IPS-NIHi7 (cell line): ENCODE measurements at regions not wholly inside any gene's neighbourhood (a gene's known extent, or its start where the extent isn't known, plus 50 kb on each side); places are given as distances from the start of the nearest gene placed in this dataset.
A peak's percentile ranks its signal among the peaks of the same experiment; 100 is the strongest.

Experiments used
- DNase-seq: peaks from one replicate; pipeline ENCODE4 v3.0.0; 2012; ENCODE audit warnings: mixed read lengths; ENCODE audit errors: extremely low spot score

DNA sequence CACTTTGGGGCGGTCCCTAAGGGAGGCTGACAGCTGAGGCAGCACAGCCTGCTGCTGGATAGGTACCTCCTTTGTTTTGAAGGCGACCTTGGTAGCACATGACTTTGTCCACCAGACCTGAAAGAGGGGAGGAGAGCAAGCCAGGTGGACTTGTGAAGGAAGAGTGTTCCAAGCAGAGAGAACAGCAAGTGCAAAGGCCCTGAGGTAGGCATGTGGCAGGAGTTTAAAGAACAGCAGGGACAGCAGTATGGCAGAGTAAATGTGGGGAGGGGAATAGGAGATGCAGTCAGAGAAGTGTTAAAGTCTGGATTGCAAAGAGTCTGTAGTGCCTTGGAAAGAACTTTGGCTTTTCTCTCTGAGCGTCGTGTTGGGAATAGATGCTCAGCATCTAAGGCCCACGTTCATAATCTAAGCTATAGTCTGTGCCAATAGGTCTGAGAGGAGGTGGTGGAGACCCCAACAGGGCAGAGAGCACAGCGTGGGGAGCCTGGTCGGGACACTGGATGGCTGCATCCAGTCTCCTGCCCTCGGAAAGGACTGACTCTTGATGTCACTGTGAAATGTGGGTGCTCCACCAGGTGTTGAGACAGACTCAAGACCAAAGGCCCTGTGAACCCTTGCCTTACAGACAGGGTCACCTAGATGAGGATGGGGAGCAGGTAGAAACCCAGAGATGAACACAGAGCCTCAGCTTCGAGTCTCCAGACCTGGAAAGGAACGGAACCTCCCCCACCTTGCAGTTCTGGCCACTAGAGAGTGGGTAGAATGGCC is 242.1 kb upstream of the PWP1 start:
- DNase-seq: no peak

DNA sequence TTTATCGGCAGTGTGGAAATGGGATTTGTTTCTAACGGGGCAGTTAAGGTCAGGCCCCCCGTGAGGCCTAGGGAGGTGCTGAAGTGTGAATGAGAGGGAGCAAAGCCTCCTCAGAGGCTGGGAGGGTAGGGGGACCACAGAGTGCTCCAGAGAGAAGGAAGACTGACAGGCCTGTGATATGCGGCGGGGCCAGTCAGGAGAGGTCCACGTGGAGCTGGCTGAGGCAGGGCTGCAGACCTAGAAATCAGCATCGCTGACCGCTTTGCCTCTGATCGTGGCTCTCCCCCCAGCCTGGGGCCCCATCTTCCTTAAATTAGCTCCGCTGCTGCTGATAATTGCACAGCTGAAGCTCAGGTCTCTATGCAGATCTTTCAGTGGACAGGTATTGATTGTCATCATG is 240.8 kb upstream of the PWP1 start:
- DNase-seq: no peak

DNA sequence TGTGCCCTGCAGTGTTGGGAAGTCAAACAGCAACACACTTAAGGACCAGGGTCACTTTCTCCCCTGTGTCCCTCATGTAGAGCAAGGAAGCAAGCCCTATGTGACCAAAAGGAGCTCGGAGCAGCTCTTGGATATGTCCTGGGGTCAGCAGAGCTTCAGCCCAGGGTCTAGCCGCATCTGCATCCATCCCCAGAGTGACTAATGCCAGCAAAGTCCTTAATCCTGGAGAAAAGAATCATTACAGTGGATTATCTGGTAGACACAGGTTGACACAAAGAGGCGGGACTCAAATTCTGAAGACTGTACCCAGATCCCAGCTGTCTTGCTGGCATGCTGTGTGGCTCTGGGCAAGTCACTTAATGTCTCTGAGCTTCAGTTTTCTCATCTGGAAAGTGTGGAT is 239.1 kb upstream of the PWP1 start:
- no peak for DNase-seq

DNA sequence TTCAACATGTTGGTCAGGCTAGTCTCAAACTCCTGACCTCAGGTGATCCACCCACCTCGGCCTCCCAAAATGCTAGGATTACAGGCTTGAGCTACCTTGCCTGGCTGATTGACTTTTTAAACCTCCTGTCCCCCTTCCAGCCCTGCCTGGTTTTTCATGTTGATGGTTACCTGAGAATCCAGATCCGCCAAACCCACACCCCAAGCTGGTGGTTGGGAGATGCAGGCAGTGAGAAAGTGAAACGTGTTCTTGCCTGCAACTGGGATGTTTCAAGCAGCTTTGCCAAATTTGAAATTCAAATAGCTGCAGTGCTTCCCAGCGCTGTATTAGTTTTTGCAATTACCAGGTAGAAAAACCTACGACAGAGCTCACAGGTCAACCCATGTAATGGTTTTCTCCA is 238.3 kb upstream of the PWP1 start:
- DNase-seq: no peak

DNA sequence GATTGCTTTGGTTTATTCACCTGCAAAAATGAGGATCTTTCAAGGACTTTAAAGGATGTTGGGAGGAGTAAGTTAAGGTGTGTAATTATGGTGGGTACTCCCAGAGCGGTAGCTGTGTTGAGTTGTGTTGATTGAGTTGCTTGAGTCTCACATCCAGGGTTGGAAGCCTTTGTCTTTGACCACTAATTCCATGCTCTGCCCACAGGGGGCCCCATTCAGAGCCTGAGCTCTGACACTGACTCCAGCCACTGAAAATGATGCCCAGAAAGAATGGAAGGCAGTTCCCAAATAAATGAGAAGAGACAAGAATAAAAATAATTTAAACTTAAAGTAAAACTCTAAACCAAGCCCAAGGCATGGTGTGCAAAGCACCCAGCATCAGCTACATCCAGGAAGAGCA is 237.4 kb upstream of the PWP1 start:
- peak; percentile 63 for DNase-seq

DNA sequence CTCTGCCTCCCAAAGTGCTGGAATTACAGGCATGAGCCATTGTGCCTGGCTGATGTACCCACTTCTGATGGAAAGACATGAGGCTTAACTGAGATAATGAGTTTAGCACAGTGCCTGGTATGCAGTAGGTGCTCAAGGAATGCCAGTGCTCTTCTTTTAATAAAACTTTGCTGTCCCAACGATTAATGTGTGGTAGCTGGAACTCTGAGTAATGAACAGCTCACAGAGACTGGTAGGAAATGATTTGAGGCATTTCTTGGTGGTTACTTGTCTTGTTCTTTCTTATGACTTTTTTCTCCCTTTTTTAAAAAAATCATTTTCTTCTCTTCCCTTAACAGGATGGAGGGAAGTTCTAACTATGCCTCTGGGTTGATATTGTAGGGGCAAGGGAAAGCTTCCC is 235.7 kb upstream of the PWP1 start:
- no peak for DNase-seq

DNA sequence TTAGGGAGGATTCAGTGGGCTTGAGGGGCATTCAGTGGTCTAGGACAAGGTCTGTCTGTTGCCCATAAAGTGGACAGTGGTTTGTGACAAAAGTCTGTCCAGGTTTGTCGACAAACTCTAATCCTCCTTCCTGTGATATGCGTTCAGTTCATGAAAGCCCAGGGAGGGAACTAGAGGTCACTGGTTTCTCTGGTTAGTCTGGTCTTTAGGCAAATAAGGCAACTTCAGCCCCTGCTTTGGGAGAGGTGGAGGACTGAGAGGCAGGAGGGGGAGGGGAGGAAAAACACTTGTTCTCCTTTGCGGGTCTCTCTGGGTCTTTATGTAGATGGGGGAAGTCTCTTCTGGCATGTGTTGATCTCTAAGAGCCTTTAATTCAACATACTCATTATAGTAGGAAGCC is 235.1 kb upstream of the PWP1 start:
- DNase-seq: peak; percentile 28

DNA sequence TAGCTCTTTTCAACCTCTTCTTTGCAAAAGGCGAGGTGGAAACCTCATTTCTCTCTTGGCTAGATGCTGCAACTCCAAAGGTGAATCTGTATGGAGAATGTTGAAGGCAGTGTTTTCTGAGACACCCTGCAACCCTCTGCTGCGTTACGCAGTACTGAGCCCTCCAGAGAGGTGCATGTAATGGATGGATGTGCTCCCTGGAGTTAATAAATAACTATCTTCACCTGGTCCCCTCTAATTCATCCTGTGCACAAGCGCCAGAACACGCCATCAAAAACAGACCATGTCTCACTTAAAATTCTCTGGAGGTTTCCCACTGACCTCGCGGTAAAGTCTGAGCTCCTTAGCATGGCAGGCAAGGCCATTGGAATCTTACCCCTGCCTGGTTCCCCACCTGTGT is 234.4 kb upstream of the PWP1 start:
- DNase-seq: no peak

DNA sequence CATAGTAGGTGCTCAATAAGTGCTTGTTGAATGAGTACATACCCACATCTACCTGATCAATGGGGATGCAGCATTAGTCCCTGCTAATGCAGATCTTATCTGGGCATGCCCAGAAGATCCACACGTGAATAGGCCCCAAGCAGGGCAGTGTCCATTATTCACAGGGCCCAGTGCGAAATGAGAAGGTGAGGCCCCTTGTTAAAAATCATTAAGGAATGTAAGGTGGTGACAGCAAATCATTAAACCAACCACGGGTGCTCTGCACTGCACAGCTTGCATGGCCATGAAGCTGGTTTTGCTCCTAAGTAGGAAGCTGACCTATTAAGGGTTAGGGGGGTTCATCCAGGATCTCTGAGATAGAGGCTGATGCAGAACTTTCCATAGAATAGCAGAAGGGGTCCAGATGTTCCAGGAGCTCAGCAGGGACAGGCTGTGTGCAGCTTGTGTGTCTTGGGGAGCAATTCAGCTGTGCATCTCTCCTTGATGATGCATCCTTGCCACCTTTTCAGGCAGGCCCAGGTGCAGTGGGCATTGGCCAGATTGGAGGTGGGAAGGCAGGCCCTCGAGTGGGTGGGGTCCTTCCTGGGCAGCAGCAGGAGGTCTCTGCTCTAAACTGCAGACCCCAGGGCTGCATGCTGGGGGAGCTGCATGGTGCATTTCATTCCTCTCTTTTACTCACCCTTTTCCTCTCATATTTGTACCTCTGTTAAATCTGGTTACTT is 231.3 kb upstream of the PWP1 start:
- DNase-seq: no peak

DNA sequence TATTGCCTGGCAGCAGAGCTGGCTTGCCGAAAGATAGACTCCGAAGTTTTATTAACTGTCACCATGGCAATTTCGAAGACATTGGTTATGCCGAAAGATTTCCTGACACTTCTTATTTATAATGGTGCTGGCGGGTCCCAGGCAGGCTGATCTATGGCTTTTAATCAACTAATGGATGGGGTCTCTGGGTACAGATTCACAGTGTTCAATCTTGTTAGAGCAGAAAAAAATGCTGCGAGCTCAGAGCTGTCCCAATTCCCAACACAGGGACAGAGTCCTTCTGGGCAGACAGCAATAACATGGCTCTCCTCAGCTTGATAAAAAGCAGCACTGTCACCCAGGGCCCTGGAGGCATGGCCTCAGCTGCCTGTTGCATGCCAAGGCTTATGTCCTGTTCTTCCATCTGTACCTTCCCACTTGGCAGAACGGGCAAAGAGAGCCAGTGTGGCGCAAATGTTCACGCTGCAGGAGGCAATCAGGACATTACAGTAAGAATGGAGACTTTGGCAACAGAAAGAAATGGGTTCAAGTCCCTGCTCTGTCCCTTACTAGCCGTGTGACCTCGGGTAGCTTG is 228.2 kb upstream of the PWP1 start:
- no peak for DNase-seq

DNA sequence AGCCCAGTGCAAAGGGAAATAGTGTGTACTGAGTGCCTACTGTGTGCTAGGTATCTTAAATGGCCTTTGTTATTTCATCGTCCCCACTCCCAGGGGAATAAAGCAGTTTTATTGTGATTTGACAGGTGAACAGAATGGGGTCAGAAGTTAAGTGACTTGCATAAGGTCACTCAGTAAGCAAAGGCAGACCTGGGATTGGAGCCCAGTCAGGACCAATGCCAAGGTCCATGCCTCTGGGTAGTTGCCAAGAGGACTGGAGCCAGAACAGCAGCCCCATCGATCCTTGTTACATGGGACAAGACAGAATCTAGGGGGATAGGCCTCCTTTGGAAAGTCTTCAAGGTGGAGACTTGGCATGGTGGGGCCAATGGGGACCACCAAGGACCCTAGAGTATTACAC is 227.4 kb upstream of the PWP1 start:
- no peak for DNase-seq

DNA sequence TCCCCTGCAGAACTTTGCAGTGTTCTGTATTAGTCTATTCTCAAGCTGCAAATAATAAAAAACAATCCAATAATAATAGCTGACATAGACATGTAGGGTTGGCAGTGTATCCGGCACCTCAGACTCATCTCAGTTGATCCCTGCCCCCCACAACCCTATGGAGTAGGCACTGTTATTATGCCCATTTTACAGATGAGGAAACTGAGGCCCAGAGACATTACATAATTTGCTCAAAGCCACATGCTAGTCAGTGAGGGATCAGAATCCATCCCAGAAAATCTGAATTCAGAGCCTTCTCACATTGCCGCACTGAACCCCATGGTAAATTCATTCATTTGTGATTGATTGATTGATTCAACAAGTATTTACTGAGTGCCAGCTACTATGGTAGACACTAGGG is 226.6 kb upstream of the PWP1 start:
- DNase-seq: no peak

DNA sequence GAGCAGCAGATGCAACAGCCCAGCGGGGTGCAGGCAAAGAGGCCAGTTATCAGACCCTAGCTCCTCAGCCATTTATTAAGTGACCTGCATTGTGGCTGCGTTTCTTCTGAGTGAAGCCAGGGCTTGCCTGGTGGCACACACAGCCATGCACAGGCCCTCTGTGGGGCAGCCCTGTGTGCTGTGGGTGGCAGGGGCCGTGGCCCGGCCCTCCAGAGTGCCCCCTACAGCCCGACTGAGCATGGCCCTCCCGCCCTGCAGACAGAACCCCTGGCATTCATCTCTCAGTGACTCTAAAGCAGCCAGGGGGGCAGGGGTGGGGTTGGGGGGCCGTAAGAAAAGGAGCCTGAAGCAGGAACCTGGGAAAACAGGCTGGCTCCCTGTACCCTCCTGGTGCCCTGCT is 226.0 kb upstream of the PWP1 start:
- DNase-seq: no peak

DNA sequence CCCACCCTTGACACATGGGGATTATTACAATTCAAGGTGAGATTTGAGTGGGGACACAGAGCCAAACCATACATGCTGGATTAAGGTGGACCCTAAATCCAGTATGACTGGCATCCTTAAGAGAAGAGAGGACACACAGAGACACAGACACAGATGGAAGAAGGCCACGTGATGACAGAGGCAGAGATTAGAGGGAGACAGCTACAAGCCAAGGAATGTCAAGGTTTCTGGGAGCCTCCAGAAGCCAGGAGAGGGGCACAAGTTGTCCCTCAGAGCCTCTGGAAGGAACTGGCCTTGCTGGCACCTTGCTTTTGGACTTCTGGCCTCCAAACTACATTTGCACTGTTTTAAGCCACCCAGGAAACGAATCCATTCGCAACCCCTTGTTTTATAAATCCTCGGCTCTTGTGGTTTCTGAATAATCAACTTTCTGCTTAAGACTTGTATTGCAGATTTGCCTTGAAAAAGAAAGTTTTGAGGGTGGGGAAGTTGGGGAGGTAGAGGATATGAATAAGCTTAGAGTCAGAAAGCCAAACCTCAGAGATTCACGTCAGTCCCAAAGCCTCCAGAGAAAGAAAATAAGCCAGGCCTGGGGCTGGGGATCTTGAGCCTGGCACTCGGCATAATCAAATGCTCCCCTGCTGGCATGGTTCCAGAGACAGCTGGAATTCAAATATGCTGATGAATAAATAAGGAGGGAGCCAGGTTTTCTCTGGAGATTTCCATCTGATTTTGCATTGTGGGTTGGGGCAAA is 224.2 kb upstream of the PWP1 start:
- no peak for DNase-seq

DNA sequence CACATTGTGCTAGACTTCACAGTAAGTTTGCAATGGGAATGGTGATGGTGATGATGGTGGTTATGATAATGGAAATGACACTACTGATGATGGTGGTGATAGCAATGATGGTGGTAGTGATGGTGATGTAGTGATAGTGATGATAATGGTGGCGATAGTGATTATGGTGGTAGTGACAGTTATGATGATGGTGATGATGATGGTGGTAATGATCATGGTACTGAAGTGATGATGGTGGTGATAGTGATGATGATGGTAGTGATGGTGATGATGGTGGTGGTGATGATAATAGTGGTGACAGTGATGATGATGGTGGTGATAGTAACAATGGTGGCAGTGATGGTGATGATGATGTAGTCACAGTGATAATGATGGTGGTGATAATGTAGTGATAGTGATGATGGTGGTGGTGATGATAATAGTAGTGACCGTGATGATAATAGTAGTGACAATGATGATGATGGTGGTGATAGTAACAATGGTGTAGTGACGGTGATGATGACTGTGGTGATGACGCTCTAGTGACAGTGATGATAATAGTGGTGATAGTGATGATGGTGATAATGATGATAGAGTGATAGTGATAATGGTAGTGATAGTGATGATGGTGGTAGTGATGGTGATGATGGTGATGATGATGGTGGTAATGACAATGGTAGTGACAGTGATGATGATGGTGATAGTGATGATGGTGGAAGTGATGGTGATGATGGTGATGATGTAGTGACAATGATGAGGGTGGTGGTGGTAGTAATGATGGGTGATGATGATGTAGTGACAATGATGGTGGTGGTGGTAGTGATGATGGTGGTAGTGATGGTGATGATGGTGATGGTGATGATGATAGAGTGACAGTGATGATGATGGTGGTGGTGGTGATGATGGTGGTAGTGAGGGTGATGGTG is 222.9 kb upstream of the PWP1 start:
- no peak for DNase-seq

DNA sequence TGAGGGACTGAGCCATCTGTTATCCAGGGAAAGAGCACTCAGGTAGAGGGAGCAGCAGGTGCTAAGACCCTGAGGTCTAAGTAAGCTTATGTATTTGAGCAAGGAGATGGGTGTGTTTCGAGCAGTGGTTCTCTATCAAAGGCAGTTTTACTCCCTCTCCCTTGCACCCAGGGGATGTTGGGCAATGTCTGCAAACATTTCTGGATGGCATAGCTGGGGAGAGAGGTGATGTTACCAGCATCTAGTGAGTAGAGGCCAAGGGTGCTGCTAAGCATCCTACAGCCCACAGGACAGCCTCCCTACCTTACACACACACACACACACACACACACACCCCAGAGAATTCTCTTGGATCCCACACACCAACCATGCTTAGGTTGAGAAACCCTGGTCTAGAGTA is 221.0 kb upstream of the PWP1 start:
- DNase-seq: no peak

DNA sequence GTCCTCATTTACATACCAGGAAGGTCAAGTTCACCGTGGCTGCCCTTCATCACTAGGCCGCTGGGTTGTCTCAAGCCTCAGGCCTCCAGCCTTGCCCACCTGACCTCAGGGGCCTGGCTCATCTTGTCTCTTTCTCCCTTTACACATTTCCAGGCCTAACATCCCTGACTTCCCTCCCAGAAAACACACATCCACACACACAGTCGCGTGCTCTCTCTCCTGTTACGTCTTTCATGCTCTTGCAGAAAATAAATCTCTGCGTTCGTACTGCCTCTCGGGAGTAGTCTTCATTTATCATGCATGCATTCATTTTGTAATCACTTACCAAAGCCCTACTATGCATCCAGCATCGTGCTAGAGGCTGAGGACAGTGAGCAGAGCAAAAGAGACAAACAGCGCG is 220.0 kb upstream of the PWP1 start:
- DNase-seq: no peak

DNA sequence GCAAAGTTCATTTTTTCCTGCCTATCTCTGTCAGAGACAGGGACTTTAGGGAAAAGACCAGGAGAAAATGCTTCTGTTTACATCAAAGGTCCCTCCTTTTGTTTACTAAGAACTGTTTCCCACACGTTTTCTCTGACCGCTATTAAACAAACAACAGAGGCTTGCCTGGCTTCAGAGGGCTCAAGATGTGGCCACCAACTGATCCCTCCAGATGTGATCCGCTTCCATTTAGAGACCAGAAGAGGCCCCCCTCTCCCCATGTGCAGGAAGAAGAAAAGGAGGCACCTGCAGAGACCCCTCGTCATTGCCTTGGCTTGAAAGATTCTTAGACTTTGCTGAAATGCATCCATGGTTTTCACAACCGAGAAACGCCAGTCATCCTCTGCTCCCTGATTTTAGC is 217.9 kb upstream of the PWP1 start:
- DNase-seq: no peak

DNA sequence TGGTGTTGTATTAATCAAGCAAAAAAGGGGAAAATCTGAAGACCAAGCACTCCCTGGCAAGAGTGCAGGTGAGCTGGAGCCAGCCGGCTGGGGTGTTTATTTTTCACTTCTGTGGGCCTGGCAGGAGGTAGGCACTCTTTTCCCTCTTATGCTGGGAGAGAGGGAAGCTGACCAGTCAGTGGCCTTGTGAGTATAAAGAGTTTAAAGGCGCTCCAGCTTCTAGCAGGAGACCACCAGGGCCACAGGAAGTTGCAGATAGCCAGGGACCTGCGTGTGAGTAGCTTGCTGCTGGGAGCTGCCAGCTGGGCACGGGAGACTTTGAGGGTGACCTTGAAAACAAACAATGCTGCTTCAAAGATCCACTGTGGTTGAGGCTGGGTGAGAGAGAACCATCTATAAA is 217.4 kb upstream of the PWP1 start:
- no peak for DNase-seq

DNA sequence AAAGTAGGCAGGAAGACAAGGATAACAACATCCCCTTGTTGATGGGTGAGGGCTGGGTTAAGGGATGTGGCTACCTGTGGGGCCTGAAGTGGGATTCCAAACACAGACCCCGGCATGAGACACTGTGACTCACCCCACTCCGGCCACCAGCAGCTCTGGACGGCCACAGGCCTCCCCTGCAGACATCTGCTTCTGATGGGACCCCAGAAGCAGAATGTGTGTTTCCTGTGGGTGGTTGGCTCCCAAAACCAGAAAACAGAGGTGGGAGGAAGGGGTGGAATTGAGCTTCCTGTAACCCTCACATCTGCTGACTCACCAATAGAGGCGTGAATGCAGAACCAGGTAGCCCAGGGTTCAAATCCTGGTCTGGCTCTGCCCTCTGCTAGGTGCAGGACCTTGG is 216.6 kb upstream of the PWP1 start:
- DNase-seq: no peak

DNA sequence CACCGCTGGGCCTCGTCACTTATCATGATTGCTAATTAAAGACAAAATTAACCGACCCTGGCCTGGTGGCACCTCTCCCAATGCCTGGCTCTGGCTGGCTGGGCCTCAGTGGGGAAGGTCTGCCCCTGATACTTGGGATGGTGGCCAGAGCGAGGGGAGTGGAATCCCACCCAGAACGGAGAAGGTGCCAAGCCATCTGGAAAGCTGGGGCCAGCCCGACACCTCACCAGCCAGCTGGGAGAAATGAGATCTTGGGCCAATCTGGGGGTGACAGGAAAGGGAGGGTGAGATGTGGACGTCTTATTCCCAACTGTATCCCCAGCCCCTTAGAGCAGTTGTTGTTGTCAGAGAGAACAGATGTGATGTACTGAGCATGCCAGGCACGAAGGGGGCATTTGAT is 215.0 kb upstream of the PWP1 start:
- no peak for DNase-seq

DNA sequence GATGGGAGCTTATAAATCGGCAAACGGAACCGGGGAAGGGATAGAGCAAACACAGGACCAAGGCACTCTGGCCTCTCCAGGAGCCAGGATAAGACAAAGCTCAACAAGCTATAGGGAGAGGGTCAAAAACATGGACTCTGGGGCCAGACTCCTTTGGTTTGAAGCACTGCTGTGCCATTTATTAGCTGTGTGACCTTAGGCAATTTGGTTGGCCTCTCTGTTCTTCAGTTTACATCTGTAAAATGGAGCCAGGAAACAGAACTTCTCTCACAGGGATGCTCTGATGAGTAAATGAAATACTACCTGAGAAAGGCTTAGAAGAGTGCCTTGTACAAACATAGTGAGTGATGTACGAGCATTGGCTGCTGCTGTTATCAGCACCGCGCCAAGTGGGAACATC is 213.3 kb upstream of the PWP1 start:
- DNase-seq: no peak
